Omental fat pad (tissue), 3 donors: ENCODE measurements at regions not wholly inside any gene's neighbourhood (a gene's known extent, or its start where the extent isn't known, plus 50 kb on each side); places are given as distances from the start of the nearest gene placed in this dataset.

Source experiments
- ATAC-seq: fragments of 150-250 bp; one replicate; pipeline ENCODE4 v1.9.1; 2016; ENCODE audit warnings: mild to moderate bottlenecking, moderate library complexity; ENCODE audit not compliant: low FRiP score
- DNase-seq: peaks from one replicate; pipeline ENCODE4 v3.0.0-alpha.2; 2019; ENCODE audit warnings: low spot score
- CTCF ChIP-seq, 3 donors: fragments of 450-650 bp; IDR thresholded peaks; one replicate each; pipeline ENCODE4 v1.5.1; 2016 to 2017; ENCODE audit warnings: antibody characterized with exemption in 3 of 3, mild to moderate bottlenecking in 3 of 3, moderate library complexity in 2 of 3

DNA sequence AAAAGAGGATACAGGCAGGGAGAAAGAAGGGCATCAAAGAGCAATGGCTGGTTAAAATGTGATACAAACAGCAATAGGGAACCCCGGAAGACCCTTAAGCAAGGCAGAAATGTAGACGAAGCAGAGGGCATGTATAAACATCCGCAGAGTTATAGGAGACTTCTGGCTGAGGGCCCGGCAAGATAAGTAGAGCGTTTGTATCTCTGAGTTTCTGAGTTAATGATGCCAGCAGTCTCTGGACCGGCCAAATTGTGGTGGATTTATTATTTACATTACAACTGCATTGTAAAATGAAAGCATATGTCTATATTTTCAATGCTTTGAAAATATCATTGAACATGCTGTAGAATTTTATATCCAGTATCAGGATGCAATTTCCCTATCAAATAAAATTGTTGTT is 148.0 kb upstream of the KCTD1 start:
- no peak for DNase-seq
- ATAC-seq, result no peak
- no peak for TF ChIP-seq CTCF (IDR thresholded peaks at IDR 0.05)

GRCh38 chr18:26689226-26689879 is 141.0 kb upstream of the KCTD1 start:
- TF ChIP-seq CTCF (IDR thresholded peaks at IDR 0.05), result no peak
- no peak for ATAC-seq
- DNase-seq, result no peak

DNA sequence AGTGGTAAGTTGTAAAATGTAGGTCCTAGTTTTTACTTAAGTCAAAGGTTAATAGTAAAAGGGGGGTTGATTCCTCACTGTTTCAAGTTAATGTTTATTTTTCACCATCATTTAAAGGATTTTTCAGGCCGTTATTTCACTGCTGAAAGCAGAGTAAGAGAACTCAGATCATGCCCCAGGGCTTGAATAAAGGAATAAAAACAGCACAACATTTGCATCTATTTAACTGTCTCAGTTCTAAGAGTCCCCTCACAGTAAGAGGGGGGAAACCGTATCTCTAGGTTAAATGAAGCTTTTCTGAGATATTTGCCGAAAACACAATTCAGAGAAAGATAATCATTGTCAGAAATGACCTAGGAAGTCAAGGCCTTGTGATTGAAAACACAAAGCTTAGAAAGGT is 138.2 kb upstream of the KCTD1 start:
- no peak for TF ChIP-seq CTCF (IDR thresholded peaks at IDR 0.05)
- no peak for DNase-seq
- ATAC-seq, result no peak

GRCh38 chr18:26685438-26686157 is 137.2 kb upstream of the KCTD1 start:
- DNase-seq (no peak), ATAC-seq (no peak)
- TF ChIP-seq CTCF (IDR thresholded peaks at IDR 0.05), result no peak

- no peak for TF ChIP-seq CTCF (IDR thresholded peaks at IDR 0.05)
- no peak for DNase-seq
- no peak for ATAC-seq
Measured at GRCh38 chr18:26677957-26678356, 129.6 kb upstream of the KCTD1 start.

DNA sequence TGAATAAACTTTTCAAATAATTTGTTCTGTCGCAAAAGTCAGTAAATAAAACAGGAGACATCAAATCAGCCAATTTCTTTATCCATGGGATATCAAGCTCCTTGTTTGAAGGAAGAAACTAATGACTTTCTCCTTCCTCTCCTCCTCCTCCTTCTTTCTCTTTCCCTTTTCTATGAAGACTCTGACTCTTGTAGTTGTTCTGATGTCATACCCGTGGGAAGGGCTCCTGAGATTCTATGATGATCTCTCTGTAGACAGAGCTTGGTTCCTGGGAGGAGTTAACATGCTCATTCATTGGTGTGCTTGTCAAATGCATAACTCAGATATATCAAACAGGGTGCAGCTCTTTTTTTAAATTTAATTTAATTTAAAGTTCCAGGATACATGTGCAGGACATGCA is 118.7 kb upstream of the KCTD1 start:
- no peak for ATAC-seq
- no peak for TF ChIP-seq CTCF (IDR thresholded peaks at IDR 0.05)
- DNase-seq, result no peak

- DNase-seq, result no peak
- no peak for ATAC-seq
- TF ChIP-seq CTCF (IDR thresholded peaks at IDR 0.05), result no peak
Measured at GRCh38 chr18:26662996-26663395, 114.6 kb upstream of the KCTD1 start.
